ENCODE measurements at regions not wholly inside any gene's neighbourhood (a gene's known extent, or its start where the extent isn't known, plus 50 kb on each side); places are given as distances from the start of the nearest gene placed in this dataset.

DNA sequence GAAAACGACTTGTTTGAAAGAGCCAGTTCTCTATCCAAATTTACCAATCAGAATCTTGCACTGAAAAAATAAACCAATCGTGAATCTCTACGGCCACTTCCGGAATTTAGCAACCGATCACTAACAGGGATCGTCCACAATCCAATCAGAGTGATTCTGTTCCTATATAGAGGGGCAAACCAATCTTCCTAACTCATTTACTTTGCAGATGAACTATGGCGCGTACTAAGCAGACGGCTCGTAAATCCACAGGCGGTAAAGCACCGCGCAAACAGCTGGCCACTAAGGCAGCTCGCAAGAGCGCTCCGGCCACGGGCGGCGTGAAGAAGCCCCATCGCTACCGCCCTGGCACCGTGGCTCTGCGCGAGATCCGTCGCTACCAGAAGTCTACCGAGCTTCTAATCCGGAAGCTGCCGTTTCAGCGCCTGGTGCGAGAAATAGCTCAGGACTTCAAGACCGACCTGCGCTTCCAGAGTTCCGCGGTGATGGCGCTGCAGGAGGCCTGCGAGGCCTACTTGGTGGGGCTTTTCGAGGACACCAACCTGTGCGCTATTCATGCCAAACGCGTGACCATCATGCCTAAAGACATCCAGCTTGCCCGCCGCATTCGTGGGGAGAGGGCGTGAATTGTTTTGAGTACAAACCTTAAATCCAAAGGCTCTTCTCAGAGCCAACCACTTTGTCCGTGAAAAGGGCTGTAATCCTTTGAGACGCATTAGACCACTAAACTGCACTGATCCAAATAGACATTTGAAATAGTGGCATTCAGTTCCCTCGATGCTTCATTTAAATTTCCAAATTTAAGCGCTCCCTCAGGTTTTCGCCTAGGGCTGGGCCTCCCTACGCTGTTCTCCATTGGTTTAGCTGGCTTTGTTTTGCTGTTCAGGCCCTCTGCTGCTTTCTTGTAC is 138.0 kb downstream of the HFE start:
- CTCF ChIA-PET (ENCODE audit: unreplicated experiment) = no interaction called here
- Histone ChIP-seq H4K20me1 (ENCODE audit: insufficient read depth, low read length) (no peaks in the 10 kb centered on the region), H3K9me3 (ENCODE audit: low read length) (peaks cover 4% of the 10 kb centered on the region; the same call in 1 of the 2 replicates), H3K4me1 (ENCODE audit: insufficient read depth, low read length, poor library complexity, severe bottlenecking) (peaks cover 47% of the 10 kb centered on the region), H3K79me2 (ENCODE audit: insufficient read depth, low read depth, low read length) (peaks cover under 1% of the 10 kb centered on the region; the same call in 1 of the 2 replicates), H3K27ac (ENCODE audit: low read depth, low read length, poor library complexity, severe bottlenecking) (no peak overlapping the region), H3K9me2 (ENCODE audit: insufficient read depth, low read length) (no peaks in the 10 kb centered on the region), H3K4me2 (ENCODE audit: low read length) (no peak overlapping the region), H3K36me3 (ENCODE audit: insufficient read depth, low read length) (no peaks in the 10 kb centered on the region), H3K4me3 (ENCODE audit: low read depth, low read length, poor library complexity, severe bottlenecking) (no peak overlapping the region), H2AFZ (ENCODE audit: low read length) (no peak overlapping the region)
- BruUV-seq (replicated peaks) = no TSS peak
- POLR2A ChIA-PET = interaction anchor here (1.0 to 3.5 kb wide), 3 partner anchors 9 to 42 kb away, joined by 3 to 19 read pairs (median 7); a partner anchor contains a TSS
- intact Hi-C loops (cut with micrococcal nuclease; ENCODE audit: unreplicated experiment) = no loop called here
- no peak for DNase-seq (ENCODE audit: low spot score)
- TF ChIP-seq, protein P1, sequence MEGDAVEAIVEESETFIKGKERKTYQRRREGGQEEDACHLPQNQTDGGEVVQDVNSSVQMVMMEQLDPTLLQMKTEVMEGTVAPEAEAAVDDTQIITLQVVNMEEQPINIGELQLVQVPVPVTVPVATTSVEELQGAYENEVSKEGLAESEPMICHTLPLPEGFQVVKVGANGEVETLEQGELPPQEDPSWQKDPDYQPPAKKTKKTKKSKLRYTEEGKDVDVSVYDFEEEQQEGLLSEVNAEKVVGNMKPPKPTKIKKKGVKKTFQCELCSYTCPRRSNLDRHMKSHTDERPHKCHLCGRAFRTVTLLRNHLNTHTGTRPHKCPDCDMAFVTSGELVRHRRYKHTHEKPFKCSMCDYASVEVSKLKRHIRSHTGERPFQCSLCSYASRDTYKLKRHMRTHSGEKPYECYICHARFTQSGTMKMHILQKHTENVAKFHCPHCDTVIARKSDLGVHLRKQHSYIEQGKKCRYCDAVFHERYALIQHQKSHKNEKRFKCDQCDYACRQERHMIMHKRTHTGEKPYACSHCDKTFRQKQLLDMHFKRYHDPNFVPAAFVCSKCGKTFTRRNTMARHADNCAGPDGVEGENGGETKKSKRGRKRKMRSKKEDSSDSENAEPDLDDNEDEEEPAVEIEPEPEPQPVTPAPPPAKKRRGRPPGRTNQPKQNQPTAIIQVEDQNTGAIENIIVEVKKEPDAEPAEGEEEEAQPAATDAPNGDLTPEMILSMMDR (conservative IDR thresholded peaks at IDR 0.05; ENCODE audit: low read length) = no peak
- TF ChIP-seq EZH2phosphoT487 (IDR thresholded peaks at IDR 0.05; ENCODE audit: borderline replicate concordance, low read depth, low read length) = no peak

DNA sequence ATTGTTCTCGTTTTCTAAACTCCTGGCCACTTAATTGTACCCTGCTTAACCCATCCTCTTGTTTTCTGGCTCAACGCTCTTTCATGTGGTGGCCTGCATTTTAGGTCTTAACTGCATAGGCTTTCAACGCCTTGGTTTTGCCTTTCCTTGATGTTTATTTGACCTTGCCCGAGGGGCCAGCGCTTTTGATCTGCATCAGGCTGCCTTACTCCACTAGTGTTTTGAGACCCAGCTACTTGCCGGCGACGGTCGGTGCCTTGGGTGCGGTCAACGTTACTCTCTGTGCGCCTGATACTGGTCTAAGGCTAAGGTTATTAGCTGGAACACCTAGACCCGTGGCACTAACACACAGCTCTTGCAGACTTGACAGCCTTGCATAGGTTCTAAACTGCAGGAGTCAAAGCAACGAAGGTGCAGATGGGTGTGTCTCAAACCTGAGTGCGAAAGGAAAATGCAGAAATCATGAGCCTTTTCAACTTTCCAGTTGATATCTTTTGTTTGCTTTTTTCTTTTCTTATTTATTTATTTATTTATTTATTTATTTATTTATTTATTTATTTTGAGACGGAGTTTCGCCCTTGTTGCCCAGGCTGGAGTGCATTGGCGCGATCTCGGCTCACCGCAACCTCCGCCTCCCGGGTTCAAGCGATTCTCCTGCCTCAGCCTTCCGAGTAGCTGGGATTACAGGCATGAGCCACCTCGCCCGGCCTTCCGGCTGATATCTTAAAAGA is 138.8 kb downstream of the HFE start:
- H3K9me2 ChIP-seq (ENCODE audit: insufficient read depth, low read length) = no peaks in the 10 kb centered on the region
- H3K4me1 ChIP-seq (ENCODE audit: insufficient read depth, low read length, poor library complexity, severe bottlenecking) = peaks cover 39% of the 10 kb centered on the region
- H3K79me2 ChIP-seq (ENCODE audit: insufficient read depth, low read depth, low read length) = no peaks in the 10 kb centered on the region
- CTCF ChIA-PET (ENCODE audit: unreplicated experiment) = no interaction called here
- no peaks in the 10 kb centered on the region for H3K36me3 ChIP-seq (ENCODE audit: insufficient read depth, low read length)
- intact Hi-C loops (cut with micrococcal nuclease; ENCODE audit: unreplicated experiment) = no loop called here
- no peak overlapping the region for H3K4me2 ChIP-seq (ENCODE audit: low read length)
- TF ChIP-seq, protein P1 (conservative IDR thresholded peaks at IDR 0.05; ENCODE audit: low read length) = no peak
- no peak for TF ChIP-seq EZH2phosphoT487 (IDR thresholded peaks at IDR 0.05; ENCODE audit: borderline replicate concordance, low read depth, low read length)
- peaks cover 4% of the 10 kb centered on the region; the same call in 1 of the 2 replicates for H3K9me3 ChIP-seq (ENCODE audit: low read length)
- DNase-seq (ENCODE audit: low spot score) = no peak
- POLR2A ChIA-PET = interaction anchor here (0.7 to 3.3 kb wide), 6 partner anchors 8 to 97 kb away, joined by 3 to 24 read pairs (median 5); a partner anchor contains a TSS
- no peak overlapping the region for H3K27ac ChIP-seq (ENCODE audit: low read depth, low read length, poor library complexity, severe bottlenecking)
- BruUV-seq (replicated peaks) = no TSS peak
- H3K4me3 ChIP-seq (ENCODE audit: low read depth, low read length, poor library complexity, severe bottlenecking) = no peak overlapping the region
- no peak overlapping the region for H2AFZ ChIP-seq (ENCODE audit: low read length)
- no peaks in the 10 kb centered on the region for H4K20me1 ChIP-seq (ENCODE audit: insufficient read depth, low read length)
